ENCODE measurements at regions not wholly inside any gene's neighbourhood (a gene's known extent, or its start where the extent isn't known, plus 50 kb on each side); places are given as distances from the start of the nearest gene placed in this dataset.

GRCh38 chr11:91394073-91394726 is 830.4 kb upstream of the FAT3 start:
- no peaks in the 10 kb centered on the region for H3K4me1 ChIP-seq (ENCODE audit: control insufficient read depth in 2 of 2, insufficient read depth in 2 of 2, low read length in 1 of 2)
- no peaks in the 10 kb centered on the region for H3K36me3 ChIP-seq (ENCODE audit: control insufficient read depth in 2 of 2, insufficient read depth in 2 of 2, low read length in 1 of 2)
- no peaks in the 10 kb centered on the region for H3K9me3 ChIP-seq (ENCODE audit: control insufficient read depth in 2 of 2, insufficient read depth in 1 of 2, low read depth in 1 of 2, low read length in 1 of 2)
- no peak overlapping the region for H3K4me3 ChIP-seq (ENCODE audit: low read depth in 1 of 2, low read length in 2 of 2)
- WGBS, 2 donors = 51 to 54% methylated on average over 6 of the region's 6 CpGs
- no peak overlapping the region for H3K27ac ChIP-seq (ENCODE audit: low read depth in 2 of 2, low read length in 1 of 2)
- no peaks in the 10 kb centered on the region for H3K27me3 ChIP-seq (ENCODE audit: control insufficient read depth in 1 of 2, insufficient read depth in 2 of 2, low read length in 2 of 2)

- Histone ChIP-seq H3K4me1 (ENCODE audit: control insufficient read depth in 2 of 2, insufficient read depth in 2 of 2, low read length in 1 of 2) (no peaks in the 10 kb centered on the region), H3K9me3 (ENCODE audit: control insufficient read depth in 2 of 2, insufficient read depth in 1 of 2, low read depth in 1 of 2, low read length in 1 of 2) (peaks cover 0 to 2% of the 10 kb centered on the region in 2 donors), H3K27ac (ENCODE audit: low read depth in 2 of 2, low read length in 1 of 2) (no peak overlapping the region), H3K27me3 (ENCODE audit: control insufficient read depth in 1 of 2, insufficient read depth in 2 of 2, low read length in 2 of 2) (no peaks in the 10 kb centered on the region), H3K36me3 (ENCODE audit: control insufficient read depth in 2 of 2, insufficient read depth in 2 of 2, low read length in 1 of 2) (no peaks in the 10 kb centered on the region), H3K4me3 (ENCODE audit: low read depth in 1 of 2, low read length in 2 of 2) (no peak overlapping the region)
- 46 to 65% methylated on average over 2 of the region's 2 CpGs for WGBS, 2 donors
Measured at GRCh38 chr11:91382946-91383345, 841.7 kb upstream of the FAT3 start.

GRCh38 chr11:91374794-91375193 is 849.8 kb upstream of the FAT3 start:
- Histone ChIP-seq H3K4me3 (ENCODE audit: low read depth in 1 of 2, low read length in 2 of 2) (no peak overlapping the region), H3K36me3 (ENCODE audit: control insufficient read depth in 2 of 2, insufficient read depth in 2 of 2, low read length in 1 of 2) (no peaks in the 10 kb centered on the region), H3K27ac (ENCODE audit: low read depth in 2 of 2, low read length in 1 of 2) (no peak overlapping the region), H3K27me3 (ENCODE audit: control insufficient read depth in 1 of 2, insufficient read depth in 2 of 2, low read length in 2 of 2) (no peaks in the 10 kb centered on the region), H3K9me3 (ENCODE audit: control insufficient read depth in 2 of 2, insufficient read depth in 1 of 2, low read depth in 1 of 2, low read length in 1 of 2) (no peaks in the 10 kb centered on the region), H3K4me1 (ENCODE audit: control insufficient read depth in 2 of 2, insufficient read depth in 2 of 2, low read length in 1 of 2) (no peaks in the 10 kb centered on the region)
- WGBS, 2 donors = 63 to 66% methylated on average over 2 of the region's 2 CpGs

- 66 to 71% methylated on average over 4 of the region's 4 CpGs for WGBS, 2 donors
Measured at GRCh38 chr11:91373497-91373896, 851.1 kb upstream of the FAT3 start.

GRCh38 chr11:91366816-91367215 is 857.8 kb upstream of the FAT3 start:
- Histone ChIP-seq H3K27me3 (ENCODE audit: control insufficient read depth in 1 of 2, insufficient read depth in 2 of 2, low read length in 2 of 2) (no peaks in the 10 kb centered on the region), H3K36me3 (ENCODE audit: control insufficient read depth in 2 of 2, insufficient read depth in 2 of 2, low read length in 1 of 2) (no peaks in the 10 kb centered on the region), H3K27ac (ENCODE audit: low read depth in 2 of 2, low read length in 1 of 2) (no peak overlapping the region), H3K4me1 (ENCODE audit: control insufficient read depth in 2 of 2, insufficient read depth in 2 of 2, low read length in 1 of 2) (no peaks in the 10 kb centered on the region), H3K4me3 (ENCODE audit: low read depth in 1 of 2, low read length in 2 of 2) (no peak overlapping the region), H3K9me3 (ENCODE audit: control insufficient read depth in 2 of 2, insufficient read depth in 1 of 2, low read depth in 1 of 2, low read length in 1 of 2) (no peaks in the 10 kb centered on the region)
- 75 to 78% methylated on average over 6 of the region's 6 CpGs for WGBS, 2 donors

More at GRCh38 chr11:91373497-91373896, 851.1 kb upstream of the FAT3 start:
- H3K27me3 ChIP-seq (ENCODE audit: control insufficient read depth in 1 of 2, insufficient read depth in 2 of 2, low read length in 2 of 2) = no peaks in the 10 kb centered on the region
- no peak overlapping the region for H3K4me3 ChIP-seq (ENCODE audit: low read depth in 1 of 2, low read length in 2 of 2)
- H3K27ac ChIP-seq (ENCODE audit: low read depth in 2 of 2, low read length in 1 of 2) = no peak overlapping the region
- H3K9me3 ChIP-seq (ENCODE audit: control insufficient read depth in 2 of 2, insufficient read depth in 1 of 2, low read depth in 1 of 2, low read length in 1 of 2) = no peaks in the 10 kb centered on the region
- H3K4me1 ChIP-seq (ENCODE audit: control insufficient read depth in 2 of 2, insufficient read depth in 2 of 2, low read length in 1 of 2) = no peaks in the 10 kb centered on the region
- H3K36me3 ChIP-seq (ENCODE audit: control insufficient read depth in 2 of 2, insufficient read depth in 2 of 2, low read length in 1 of 2) = no peaks in the 10 kb centered on the region

- 63 to 70% methylated on average over 7 of the region's 7 CpGs for WGBS, 2 donors
- H3K4me3 ChIP-seq (ENCODE audit: low read depth in 1 of 2, low read length in 2 of 2) = no peak overlapping the region
- H3K27me3 ChIP-seq (ENCODE audit: control insufficient read depth in 1 of 2, insufficient read depth in 2 of 2, low read length in 2 of 2) = no peaks in the 10 kb centered on the region
- H3K36me3 ChIP-seq (ENCODE audit: control insufficient read depth in 2 of 2, insufficient read depth in 2 of 2, low read length in 1 of 2) = no peaks in the 10 kb centered on the region
- H3K27ac ChIP-seq (ENCODE audit: low read depth in 2 of 2, low read length in 1 of 2) = no peak overlapping the region
- H3K4me1 ChIP-seq (ENCODE audit: control insufficient read depth in 2 of 2, insufficient read depth in 2 of 2, low read length in 1 of 2) = no peaks in the 10 kb centered on the region
- no peaks in the 10 kb centered on the region for H3K9me3 ChIP-seq (ENCODE audit: control insufficient read depth in 2 of 2, insufficient read depth in 1 of 2, low read depth in 1 of 2, low read length in 1 of 2)
Measured at GRCh38 chr11:91365986-91366585, 858.5 kb upstream of the FAT3 start.

- Histone ChIP-seq H3K4me1 (ENCODE audit: control insufficient read depth in 2 of 2, insufficient read depth in 2 of 2, low read length in 1 of 2) (no peaks in the 10 kb centered on the region), H3K9me3 (ENCODE audit: control insufficient read depth in 2 of 2, insufficient read depth in 1 of 2, low read depth in 1 of 2, low read length in 1 of 2) (no peaks in the 10 kb centered on the region), H3K27me3 (ENCODE audit: control insufficient read depth in 1 of 2, insufficient read depth in 2 of 2, low read length in 2 of 2) (no peaks in the 10 kb centered on the region), H3K4me3 (ENCODE audit: low read depth in 1 of 2, low read length in 2 of 2) (no peak overlapping the region), H3K27ac (ENCODE audit: low read depth in 2 of 2, low read length in 1 of 2) (no peak overlapping the region), H3K36me3 (ENCODE audit: control insufficient read depth in 2 of 2, insufficient read depth in 2 of 2, low read length in 1 of 2) (no peaks in the 10 kb centered on the region)
- 65 to 67% methylated on average over 3 of the region's 3 CpGs for WGBS, 2 donors
Measured at GRCh38 chr11:91350931-91351330, 873.7 kb upstream of the FAT3 start.

GRCh38 chr11:91326751-91327150 is 897.9 kb upstream of the FAT3 start:
- Histone ChIP-seq H3K27me3 (ENCODE audit: control insufficient read depth in 1 of 2, insufficient read depth in 2 of 2, low read length in 2 of 2) (no peaks in the 10 kb centered on the region), H3K27ac (ENCODE audit: low read depth in 2 of 2, low read length in 1 of 2) (no peak overlapping the region), H3K9me3 (ENCODE audit: control insufficient read depth in 2 of 2, insufficient read depth in 1 of 2, low read depth in 1 of 2, low read length in 1 of 2) (peaks cover 1 to 4% of the 10 kb centered on the region in 2 donors), H3K4me1 (ENCODE audit: control insufficient read depth in 2 of 2, insufficient read depth in 2 of 2, low read length in 1 of 2) (no peaks in the 10 kb centered on the region), H3K36me3 (ENCODE audit: control insufficient read depth in 2 of 2, insufficient read depth in 2 of 2, low read length in 1 of 2) (no peaks in the 10 kb centered on the region), H3K4me3 (ENCODE audit: low read depth in 1 of 2, low read length in 2 of 2) (no peak overlapping the region)
- WGBS, 2 donors = 77 to 78% methylated on average over 2 of the region's 2 CpGs

GRCh38 chr11:91326280-91326679 is 898.3 kb upstream of the FAT3 start:
- Histone ChIP-seq H3K27me3 (ENCODE audit: control insufficient read depth in 1 of 2, insufficient read depth in 2 of 2, low read length in 2 of 2) (no peaks in the 10 kb centered on the region), H3K4me3 (ENCODE audit: low read depth in 1 of 2, low read length in 2 of 2) (no peak overlapping the region), H3K27ac (ENCODE audit: low read depth in 2 of 2, low read length in 1 of 2) (no peak overlapping the region), H3K9me3 (ENCODE audit: control insufficient read depth in 2 of 2, insufficient read depth in 1 of 2, low read depth in 1 of 2, low read length in 1 of 2) (peaks cover 3 to 6% of the 10 kb centered on the region in 2 donors), H3K4me1 (ENCODE audit: control insufficient read depth in 2 of 2, insufficient read depth in 2 of 2, low read length in 1 of 2) (no peaks in the 10 kb centered on the region), H3K36me3 (ENCODE audit: control insufficient read depth in 2 of 2, insufficient read depth in 2 of 2, low read length in 1 of 2) (no peaks in the 10 kb centered on the region)
- 78 to 80% methylated on average over 2 of the region's 2 CpGs for WGBS, 2 donors

GRCh38 chr11:91314521-91314920 is 910.1 kb upstream of the FAT3 start:
- Histone ChIP-seq H3K9me3 (ENCODE audit: control insufficient read depth in 2 of 2, insufficient read depth in 1 of 2, low read depth in 1 of 2, low read length in 1 of 2) (no peaks in the 10 kb centered on the region), H3K27me3 (ENCODE audit: control insufficient read depth in 1 of 2, insufficient read depth in 2 of 2, low read length in 2 of 2) (no peaks in the 10 kb centered on the region), H3K4me3 (ENCODE audit: low read depth in 1 of 2, low read length in 2 of 2) (no peak overlapping the region), H3K27ac (ENCODE audit: low read depth in 2 of 2, low read length in 1 of 2) (no peak overlapping the region), H3K36me3 (ENCODE audit: control insufficient read depth in 2 of 2, insufficient read depth in 2 of 2, low read length in 1 of 2) (no peaks in the 10 kb centered on the region), H3K4me1 (ENCODE audit: control insufficient read depth in 2 of 2, insufficient read depth in 2 of 2, low read length in 1 of 2) (no peaks in the 10 kb centered on the region)
- 79 to 87% methylated on average over 2 of the region's 2 CpGs for WGBS, 2 donors

All from esophagus (tissue), 2 donors.